T-helper 1 cell (primary cell): ENCODE measurements at regions not wholly inside any gene's neighbourhood (a gene's known extent, or its start where the extent isn't known, plus 50 kb on each side); places are given as distances from the start of the nearest gene placed in this dataset.

Experiments used
- DNase-seq, 5 donors: peaks; one replicate each; pipeline ENCODE4 v3.0.0-alpha.2; 2012 to 2020

GRCh38 chr1:81430955-81431623 is 369.6 kb upstream of the ADGRL2 start:
- DNase-seq, result no peak

GRCh38 chr1:81430236-81430938 is 370.3 kb upstream of the ADGRL2 start:
- DNase-seq, result no peak

- no peak for DNase-seq
Observed at GRCh38 chr1:81428998-81429397, 371.7 kb upstream of the ADGRL2 start.

GRCh38 chr1:81424816-81425215 is 375.9 kb upstream of the ADGRL2 start:
- DNase-seq, result no peak

GRCh38 chr1:81424061-81424460 is 376.7 kb upstream of the ADGRL2 start:
- no peak for DNase-seq

- no peak for DNase-seq
Observed at GRCh38 chr1:81420760-81421159, 380.0 kb upstream of the ADGRL2 start.

GRCh38 chr1:81414488-81415015 is 386.2 kb upstream of the ADGRL2 start:
- DNase-seq, result peak in 1 of 5 donors; percentile 0

GRCh38 chr1:81412954-81413353 is 387.8 kb upstream of the ADGRL2 start:
- no peak for DNase-seq

- DNase-seq, result no peak
Observed at GRCh38 chr1:81410941-81411340, 389.8 kb upstream of the ADGRL2 start.

GRCh38 chr1:81410351-81410750 is 390.4 kb upstream of the ADGRL2 start:
- DNase-seq, result no peak

GRCh38 chr1:81409780-81410274 is 390.9 kb upstream of the ADGRL2 start:
- no peak for DNase-seq

- no peak for DNase-seq
Observed at GRCh38 chr1:81409262-81409661, 391.5 kb upstream of the ADGRL2 start.

GRCh38 chr1:81408419-81408818 is 392.3 kb upstream of the ADGRL2 start:
- no peak for DNase-seq

GRCh38 chr1:81407000-81407821 is 393.5 kb upstream of the ADGRL2 start:
- no peak for DNase-seq

GRCh38 chr1:81406292-81406999 is 394.3 kb upstream of the ADGRL2 start:
- no peak for DNase-seq

- no peak for DNase-seq
Observed at GRCh38 chr1:81398041-81398440, 402.7 kb upstream of the ADGRL2 start.

- no peak for DNase-seq
Observed at GRCh38 chr1:81392526-81393226, 408.1 kb upstream of the ADGRL2 start.

- DNase-seq, result no peak
Observed at GRCh38 chr1:81391125-81391828, 409.5 kb upstream of the ADGRL2 start.

GRCh38 chr1:81388435-81388834 is 412.3 kb upstream of the ADGRL2 start:
- DNase-seq, result no peak

GRCh38 chr1:81387446-81387845 is 413.3 kb upstream of the ADGRL2 start:
- DNase-seq, result no peak

- no peak for DNase-seq
Observed at GRCh38 chr1:81382561-81382960, 418.2 kb upstream of the ADGRL2 start.
